MM.1S (cell line): ENCODE measurements at regions not wholly inside any gene's neighbourhood (a gene's known extent, or its start where the extent isn't known, plus 50 kb on each side); places are given as distances from the start of the nearest gene placed in this dataset.
"Not testable (repeated sequence)": the region's sequence is repeated elsewhere in the genome, so short reads cannot be mapped to it uniquely, and the experiment has no call there.

Experiments
- DNase-seq: peaks from one replicate; pipeline ENCODE4 v3.0.0-alpha.2; 2015
- H2AFZ ChIP-seq: fragments of 300-600 bp; sonication (generic); 2 replicates; pipeline ENCODE4 v1.6.0; 2016; ENCODE audit warnings: antibody characterized with exemption, low read length
- H3F3A ChIP-seq: fragments of 300-600 bp; sonication (generic); 2 replicates; pipeline ENCODE4 v1.6.1; 2016; ENCODE audit warnings: mild to moderate bottlenecking, antibody characterized with exemption, low read length, moderate library complexity, mixed read lengths; ENCODE audit not compliant: insufficient read depth
- H3K27ac ChIP-seq: fragments of 300-600 bp; sonication (generic); 2 replicates; pipeline ENCODE4 v1.5.1; 2016; ENCODE audit warnings: mild to moderate bottlenecking, low read length
- H3K27me3 ChIP-seq: fragments of 300-600 bp; sonication (generic); replicated peaks from 2 replicates; pipeline ENCODE4 v1.6.0; 2016; ENCODE audit warnings: low read length; ENCODE audit not compliant: insufficient read depth
- H3K36me3 ChIP-seq: fragments of 300-600 bp; sonication (generic); replicated peaks from 2 replicates; pipeline ENCODE4 v1.6.1; 2016; ENCODE audit warnings: mild to moderate bottlenecking, low read length, mixed read lengths; ENCODE audit not compliant: insufficient read depth
- H3K4me1 ChIP-seq: fragments of 300-600 bp; sonication (generic); 2 replicates; pipeline ENCODE4 v1.6.1; 2016; ENCODE audit warnings: low read length, mixed read lengths
- H3K4me2 ChIP-seq: fragments of 300-600 bp; sonication (generic); 2 replicates; pipeline ENCODE4 v1.6.0; 2016; ENCODE audit warnings: low read depth, low read length
- H3K4me3 ChIP-seq: fragments of 300-600 bp; sonication (generic); 2 replicates; pipeline ENCODE4 v1.5.1; 2016; ENCODE audit warnings: low read length, mixed read lengths
- H3K79me2 ChIP-seq: fragments of 300-600 bp; sonication (generic); 2 replicates; pipeline ENCODE4 v1.6.1; 2016; ENCODE audit warnings: mixed run types, low read length, mixed read lengths
- H3K9ac ChIP-seq: fragments of 300-600 bp; sonication (generic); 2 replicates; pipeline ENCODE4 v1.6.1; 2016; ENCODE audit warnings: low read length, mixed read lengths
- H3K9me2 ChIP-seq: fragments of 300-600 bp; sonication (generic); replicated peaks from 2 replicates; pipeline ENCODE4 v1.6.1; 2016; ENCODE audit warnings: mild to moderate bottlenecking, low read length, mixed read lengths; ENCODE audit not compliant: insufficient read depth
- H3K9me3 ChIP-seq: fragments of 300-600 bp; sonication (generic); replicated peaks from 2 replicates; pipeline ENCODE4 v1.6.1; 2016; ENCODE audit warnings: mild to moderate bottlenecking, low read length, mixed read lengths; ENCODE audit not compliant: insufficient read depth
- H4K20me1 ChIP-seq: fragments of 300-600 bp; sonication (generic); 2 replicates; pipeline ENCODE4 v1.6.1; 2016; ENCODE audit warnings: mild to moderate bottlenecking, low read length, moderate library complexity, mixed read lengths; ENCODE audit not compliant: insufficient read depth
- CTCF ChIP-seq: fragments of 300-600 bp; sonication (generic); IDR thresholded peaks from 2 replicates; pipeline ENCODE4 v1.5.1; 2016; ENCODE audit warnings: antibody characterized with exemption, low read length, mixed read lengths
- EZH2 ChIP-seq: fragments of 300-600 bp; sonication (generic); optimal IDR thresholded peaks from 2 replicates; pipeline ENCODE3; 2017; ENCODE audit warnings: low read depth, mild to moderate bottlenecking, antibody characterized with exemption, low read length, mixed read lengths
- EZH2phosphoT487 ChIP-seq: fragments of 300-600 bp; sonication (generic); IDR thresholded peaks from 2 replicates; pipeline ENCODE4 v1.6.1; 2018; ENCODE audit warnings: antibody characterized with exemption, low read length

- no peak for TF ChIP-seq CTCF
- no peak for TF ChIP-seq EZH2phosphoT487
- TF ChIP-seq EZH2, result no peak
- H4K20me1 ChIP-seq, result no peaks in the 10 kb centered on the region
- no peaks in the 10 kb centered on the region for H3K36me3 ChIP-seq
- no peak overlapping the region for H3K9ac ChIP-seq
- no peak for DNase-seq
- H3K4me3 ChIP-seq, result no peak overlapping the region
- H3K9me2 ChIP-seq, result no peaks in the 10 kb centered on the region
- no peaks in the 10 kb centered on the region for H3K27me3 ChIP-seq
- no peaks in the 10 kb centered on the region for H3K4me1 ChIP-seq
- H3K79me2 ChIP-seq, result no peaks in the 10 kb centered on the region
- H2AFZ ChIP-seq, result no peak overlapping the region
- H3K4me2 ChIP-seq, result no peak overlapping the region
- H3F3A ChIP-seq, result no peaks in the 10 kb centered on the region
- no peaks in the 10 kb centered on the region for H3K9me3 ChIP-seq
- no peak overlapping the region for H3K27ac ChIP-seq
Measured at GRCh38 chr17:51365090-51365489, 104.7 kb downstream of the UTP18 start.

GRCh38 chr17:51366866-51367265 lies 106.5 kb downstream of the UTP18 start:
- H3K4me3 ChIP-seq, result no peak overlapping the region
- no peaks in the 10 kb centered on the region for H3K79me2 ChIP-seq
- no peaks in the 10 kb centered on the region for H3K9me3 ChIP-seq
- no peak overlapping the region for H3K4me2 ChIP-seq
- H3K9me2 ChIP-seq, result no peaks in the 10 kb centered on the region
- no peaks in the 10 kb centered on the region for H3F3A ChIP-seq
- no peak for TF ChIP-seq EZH2
- TF ChIP-seq EZH2phosphoT487, result no peak
- no peak for TF ChIP-seq CTCF
- H4K20me1 ChIP-seq, result no peaks in the 10 kb centered on the region
- H2AFZ ChIP-seq, result no peak overlapping the region
- H3K9ac ChIP-seq, result no peak overlapping the region
- no peaks in the 10 kb centered on the region for H3K27me3 ChIP-seq
- no peak for DNase-seq
- H3K4me1 ChIP-seq, result no peaks in the 10 kb centered on the region
- H3K27ac ChIP-seq, result no peak overlapping the region
- H3K36me3 ChIP-seq, result no peaks in the 10 kb centered on the region

DNA sequence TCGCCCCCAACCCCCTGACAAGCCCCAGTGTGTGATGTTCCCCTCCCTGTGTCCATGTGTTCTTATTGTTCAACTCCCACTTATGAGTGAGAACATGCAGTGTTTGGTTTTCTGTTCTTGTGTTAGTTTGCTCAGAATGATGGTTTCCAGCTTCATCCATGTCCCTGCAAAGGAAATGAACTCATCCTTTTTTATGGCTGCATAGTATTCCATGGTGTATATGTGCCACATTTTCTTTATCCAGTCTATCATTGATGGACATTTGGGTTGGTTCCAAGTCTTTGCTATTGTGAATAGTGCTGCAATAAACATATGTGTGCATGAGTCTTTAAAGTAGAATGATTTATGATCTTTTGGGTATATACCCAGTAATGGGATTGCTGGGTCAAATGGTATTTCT lies 107.5 kb downstream of the UTP18 start:
- H3K27me3 ChIP-seq, H3K27ac ChIP-seq, H3K9me3 ChIP-seq, H3K9ac ChIP-seq, H3K36me3 ChIP-seq, H3F3A ChIP-seq, H3K4me3 ChIP-seq, H3K4me1 ChIP-seq, H2AFZ ChIP-seq, DNase-seq, H3K9me2 ChIP-seq, H3K79me2 ChIP-seq, H3K4me2 ChIP-seq, H4K20me1 ChIP-seq: not testable (repeated sequence)

- Histone ChIP-seq H3K9me2 (no peaks in the 10 kb centered on the region), H2AFZ (peak overlapping the region; percentile 32), H3K9ac (no peak overlapping the region), H4K20me1 (no peaks in the 10 kb centered on the region), H3K4me2 (peak overlapping the region; percentile 26; the same call in 1 of the 2 replicates), H3K36me3 (no peaks in the 10 kb centered on the region), H3K79me2 (no peaks in the 10 kb centered on the region), H3K4me1 (no peaks in the 10 kb centered on the region), H3K9me3 (no peaks in the 10 kb centered on the region), H3K27me3 (no peaks in the 10 kb centered on the region), H3F3A (no peaks in the 10 kb centered on the region), H3K4me3 (peak overlapping the region; percentile 39), H3K27ac (no peak overlapping the region)
- DNase-seq, result peak; percentile 55
- TF ChIP-seq CTCF (peak; percentile 42), EZH2phosphoT487 (no peak)
Measured at GRCh38 chr17:51371732-51372151, 111.4 kb downstream of the UTP18 start.
